ENCODE measurements at regions not wholly inside any gene's neighbourhood (a gene's known extent, or its start where the extent isn't known, plus 50 kb on each side); places are given as distances from the start of the nearest gene placed in this dataset.

DNA sequence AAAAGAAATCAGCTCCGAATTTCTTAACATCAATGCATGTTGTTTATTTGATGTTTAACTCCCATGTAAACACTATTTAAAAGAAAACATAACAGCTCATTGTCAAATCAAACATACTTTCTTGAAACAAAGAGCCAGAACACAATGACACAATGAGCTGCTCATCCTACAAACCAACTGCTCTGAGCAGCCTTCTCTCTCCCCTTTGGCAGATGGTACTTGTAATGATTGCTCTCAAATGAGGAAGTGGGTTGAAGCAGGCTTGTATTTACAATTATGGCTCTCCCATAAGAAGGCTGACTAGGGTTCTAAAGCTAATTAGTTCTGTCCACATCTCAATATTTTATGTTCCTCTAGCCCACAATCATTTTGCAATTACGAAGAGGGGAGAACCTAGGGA lies 637.8 kb upstream of the ADGRL3 start:
- no peak for TF ChIP-seq EZH2phosphoT487 (IDR thresholded peaks at IDR 0.05; ENCODE audit: borderline replicate concordance)
- TF ChIP-seq, protein P1, sequence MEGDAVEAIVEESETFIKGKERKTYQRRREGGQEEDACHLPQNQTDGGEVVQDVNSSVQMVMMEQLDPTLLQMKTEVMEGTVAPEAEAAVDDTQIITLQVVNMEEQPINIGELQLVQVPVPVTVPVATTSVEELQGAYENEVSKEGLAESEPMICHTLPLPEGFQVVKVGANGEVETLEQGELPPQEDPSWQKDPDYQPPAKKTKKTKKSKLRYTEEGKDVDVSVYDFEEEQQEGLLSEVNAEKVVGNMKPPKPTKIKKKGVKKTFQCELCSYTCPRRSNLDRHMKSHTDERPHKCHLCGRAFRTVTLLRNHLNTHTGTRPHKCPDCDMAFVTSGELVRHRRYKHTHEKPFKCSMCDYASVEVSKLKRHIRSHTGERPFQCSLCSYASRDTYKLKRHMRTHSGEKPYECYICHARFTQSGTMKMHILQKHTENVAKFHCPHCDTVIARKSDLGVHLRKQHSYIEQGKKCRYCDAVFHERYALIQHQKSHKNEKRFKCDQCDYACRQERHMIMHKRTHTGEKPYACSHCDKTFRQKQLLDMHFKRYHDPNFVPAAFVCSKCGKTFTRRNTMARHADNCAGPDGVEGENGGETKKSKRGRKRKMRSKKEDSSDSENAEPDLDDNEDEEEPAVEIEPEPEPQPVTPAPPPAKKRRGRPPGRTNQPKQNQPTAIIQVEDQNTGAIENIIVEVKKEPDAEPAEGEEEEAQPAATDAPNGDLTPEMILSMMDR (conservative IDR thresholded peaks at IDR 0.05; ENCODE audit: low read length): no peak
